ENCODE measurements at regions not wholly inside any gene's neighbourhood (a gene's known extent, or its start where the extent isn't known, plus 50 kb on each side); places are given as distances from the start of the nearest gene placed in this dataset.

GRCh38 chr6:105619971-105620741, 217.3 kb upstream of the PREP start:
- DNase-seq (ENCODE audit: low read depth in 4 of 4, low spot score in 1 of 4), result no peak

GRCh38 chr6:105618247-105618646, 215.4 kb upstream of the PREP start:
- no peak for DNase-seq (ENCODE audit: low read depth in 4 of 4, low spot score in 1 of 4)

- DNase-seq (ENCODE audit: low read depth in 4 of 4, low spot score in 1 of 4), result no peak
Observed at GRCh38 chr6:105616521-105616920, 213.6 kb upstream of the PREP start.

- DNase-seq (ENCODE audit: low read depth in 4 of 4, low spot score in 1 of 4), result no peak
Observed at GRCh38 chr6:105611606-105612005, 208.7 kb upstream of the PREP start.

DNA sequence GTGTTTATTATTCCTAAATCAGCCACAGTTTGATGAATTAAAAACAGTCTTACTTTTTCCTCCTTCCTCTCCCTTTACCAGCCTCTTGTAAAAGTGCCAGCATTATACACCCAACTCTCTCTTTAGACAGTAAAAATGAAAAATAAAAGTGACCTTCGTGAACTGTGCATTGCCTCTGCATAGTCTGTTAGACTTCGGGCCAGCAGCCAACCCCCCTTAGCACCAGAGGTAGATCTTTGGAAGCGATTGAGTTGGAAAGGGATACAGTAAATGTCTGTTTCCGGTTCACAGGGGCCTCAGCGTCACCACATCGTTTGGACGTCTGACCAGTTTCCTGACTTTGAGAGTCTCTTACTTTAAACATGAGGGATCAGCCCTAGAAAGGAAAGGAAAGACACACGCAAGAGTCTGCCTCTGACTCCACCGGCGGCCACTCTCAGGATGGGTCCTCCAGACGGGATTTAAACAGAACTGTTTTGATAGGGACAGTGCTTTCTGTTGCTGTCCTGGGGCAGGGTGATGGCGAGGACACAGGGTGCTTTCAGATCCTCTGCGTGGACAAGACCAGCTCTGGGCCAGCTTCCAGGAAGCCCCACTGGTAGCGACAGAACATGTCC, 206.6 kb upstream of the PREP start:
- DNase-seq (ENCODE audit: low read depth in 4 of 4, low spot score in 1 of 4), result no peak

GRCh38 chr6:105608711-105609374, 206.0 kb upstream of the PREP start:
- no peak for DNase-seq (ENCODE audit: low read depth in 4 of 4, low spot score in 1 of 4)

- DNase-seq (ENCODE audit: low read depth in 4 of 4, low spot score in 1 of 4), result no peak
Observed at GRCh38 chr6:105607636-105608621, 205.0 kb upstream of the PREP start.

- DNase-seq (ENCODE audit: low read depth in 4 of 4, low spot score in 1 of 4), result no peak
Observed at GRCh38 chr6:105606831-105607463, 204.1 kb upstream of the PREP start.

- no peak for DNase-seq (ENCODE audit: low read depth in 4 of 4, low spot score in 1 of 4)
Observed at GRCh38 chr6:105604587-105604884, 201.7 kb upstream of the PREP start.

DNA sequence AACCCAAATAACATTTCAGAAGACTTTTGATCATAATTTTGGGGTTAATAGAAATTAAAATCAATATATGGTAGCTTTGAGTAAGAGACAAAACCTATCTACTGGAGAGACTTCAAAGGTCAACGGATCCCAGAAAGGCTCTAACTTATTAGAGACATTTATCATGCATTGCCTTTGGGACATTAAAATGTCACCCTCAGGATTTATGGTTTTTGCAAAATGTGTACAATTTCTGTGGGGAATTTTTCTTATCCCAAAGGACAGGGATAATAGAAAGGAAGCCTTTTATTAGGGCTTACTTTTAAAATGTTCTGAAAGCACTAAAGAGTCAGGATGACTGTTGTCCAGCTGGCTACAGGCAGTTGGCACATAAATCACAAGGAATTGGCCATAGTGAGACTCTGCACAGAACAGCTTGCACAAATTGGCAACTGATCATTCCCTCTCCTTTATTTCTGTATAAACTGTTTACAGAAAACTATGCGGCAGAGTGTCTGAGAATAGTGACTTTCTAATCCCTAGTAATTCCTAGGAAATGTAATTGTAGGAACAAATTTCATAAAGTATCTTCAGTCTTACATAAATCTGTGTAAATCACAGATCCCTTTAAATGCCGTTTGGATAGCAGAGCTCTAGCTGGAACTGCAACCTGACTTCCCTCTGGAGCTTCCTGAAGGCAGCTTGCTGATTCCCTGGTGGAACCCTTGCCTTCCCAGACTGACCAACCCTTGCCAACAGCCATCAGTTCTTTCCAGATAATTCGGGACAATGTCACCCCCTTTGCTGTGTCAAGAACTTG, 201.1 kb upstream of the PREP start:
- DNase-seq (ENCODE audit: low read depth in 4 of 4, low spot score in 1 of 4), result no peak

DNA sequence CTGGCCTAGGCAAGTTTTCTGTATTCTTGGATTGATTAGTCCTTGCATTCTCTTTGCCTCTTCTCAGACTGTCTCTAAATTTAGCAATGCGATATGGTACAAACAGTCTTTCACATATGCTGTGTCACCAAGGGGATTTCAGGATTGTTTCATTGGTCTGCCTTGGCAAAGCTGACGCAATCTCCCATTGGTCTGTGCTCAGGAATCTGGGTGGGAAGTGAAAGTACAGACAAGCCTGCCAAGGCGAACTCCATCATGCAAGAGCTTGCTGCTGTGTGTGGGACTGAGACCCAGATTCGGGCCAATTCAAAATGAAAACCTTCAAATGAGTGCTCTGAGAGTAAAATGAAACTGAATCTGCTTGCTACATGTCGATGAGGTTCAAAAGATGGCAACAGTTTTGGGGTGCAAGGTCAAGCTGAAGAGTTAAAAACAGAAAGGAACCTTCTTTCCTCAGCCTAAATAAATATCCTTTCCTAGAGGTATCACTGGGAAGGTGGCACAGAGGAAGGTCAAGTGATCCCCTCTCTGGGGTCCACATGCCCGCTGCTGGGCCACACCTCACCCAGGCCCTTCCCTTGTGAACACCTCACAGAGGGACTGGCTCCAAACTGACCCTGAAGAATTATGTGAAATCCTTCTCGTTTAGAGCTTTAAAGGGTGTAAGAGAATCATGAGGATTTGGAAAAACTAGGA, 198.8 kb upstream of the PREP start:
- DNase-seq (ENCODE audit: low read depth in 4 of 4, low spot score in 1 of 4), result peak in 3 of 4 experiments; percentile 3 to 7 (median 3)

GRCh38 chr6:105600336-105601260, 197.7 kb upstream of the PREP start:
- DNase-seq (ENCODE audit: low read depth in 4 of 4, low spot score in 1 of 4), result no peak

DNA sequence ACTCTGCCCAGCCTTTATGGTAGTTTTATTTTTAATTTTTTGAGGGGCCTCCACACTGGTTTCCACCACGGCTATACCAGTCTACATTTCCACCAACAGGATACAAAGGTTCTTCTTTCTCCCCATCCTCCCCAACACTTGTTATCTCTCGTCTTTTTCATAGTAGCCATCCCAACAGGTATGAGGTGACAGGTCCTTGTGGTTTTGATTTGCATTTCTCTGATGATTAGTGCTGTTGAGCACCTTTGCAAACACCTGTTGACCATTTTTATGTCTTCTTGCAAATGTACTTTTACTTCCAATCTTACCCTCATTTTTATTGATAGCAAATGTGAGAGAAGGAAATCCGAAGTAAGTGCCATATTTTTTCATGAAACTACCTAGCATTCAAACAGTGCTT, 195.4 kb upstream of the PREP start:
- no peak for DNase-seq (ENCODE audit: low read depth in 4 of 4, low spot score in 1 of 4)

- no peak for DNase-seq (ENCODE audit: low read depth in 4 of 4, low spot score in 1 of 4)
Observed at GRCh38 chr6:105596284-105596755, 193.4 kb upstream of the PREP start.

DNA sequence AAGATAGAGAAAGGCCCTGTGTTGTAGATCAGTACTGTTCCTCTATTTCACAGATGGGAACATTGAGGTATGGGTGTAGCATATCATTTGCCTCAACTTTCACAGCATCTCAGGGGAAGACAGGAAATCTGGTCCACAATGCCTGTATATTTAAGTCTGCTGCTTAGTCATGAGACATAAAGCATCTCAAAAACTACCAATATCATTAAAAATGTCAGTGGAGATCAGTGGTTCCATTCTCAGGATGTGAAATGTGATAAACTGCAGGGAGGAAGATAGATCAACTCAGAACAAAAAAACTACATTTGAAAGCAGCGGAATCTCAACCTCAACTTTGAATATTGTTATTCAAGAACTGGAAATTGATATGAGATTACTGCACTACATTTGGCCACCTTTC, 192.9 kb upstream of the PREP start:
- DNase-seq (ENCODE audit: low read depth in 4 of 4, low spot score in 1 of 4), result no peak

DNA sequence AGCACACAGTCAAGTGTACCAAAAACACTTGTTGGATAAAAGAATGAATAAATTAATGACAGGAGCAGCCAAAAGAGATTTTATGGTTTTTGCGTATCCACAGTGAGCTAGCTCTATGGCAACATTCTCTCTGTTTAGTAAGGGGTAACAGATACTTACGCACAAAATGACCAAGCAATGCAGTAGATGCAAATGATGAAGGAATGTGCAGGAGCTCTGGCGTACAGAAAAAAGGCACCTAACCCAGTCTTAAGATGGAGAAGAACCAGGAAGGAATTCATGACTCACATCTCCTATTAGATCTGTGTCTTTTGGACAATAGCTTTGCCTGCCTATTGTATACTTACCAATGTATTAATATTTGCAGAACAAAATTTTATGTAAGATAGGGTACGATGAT, 191.9 kb upstream of the PREP start:
- no peak for DNase-seq (ENCODE audit: low read depth in 4 of 4, low spot score in 1 of 4)

DNA sequence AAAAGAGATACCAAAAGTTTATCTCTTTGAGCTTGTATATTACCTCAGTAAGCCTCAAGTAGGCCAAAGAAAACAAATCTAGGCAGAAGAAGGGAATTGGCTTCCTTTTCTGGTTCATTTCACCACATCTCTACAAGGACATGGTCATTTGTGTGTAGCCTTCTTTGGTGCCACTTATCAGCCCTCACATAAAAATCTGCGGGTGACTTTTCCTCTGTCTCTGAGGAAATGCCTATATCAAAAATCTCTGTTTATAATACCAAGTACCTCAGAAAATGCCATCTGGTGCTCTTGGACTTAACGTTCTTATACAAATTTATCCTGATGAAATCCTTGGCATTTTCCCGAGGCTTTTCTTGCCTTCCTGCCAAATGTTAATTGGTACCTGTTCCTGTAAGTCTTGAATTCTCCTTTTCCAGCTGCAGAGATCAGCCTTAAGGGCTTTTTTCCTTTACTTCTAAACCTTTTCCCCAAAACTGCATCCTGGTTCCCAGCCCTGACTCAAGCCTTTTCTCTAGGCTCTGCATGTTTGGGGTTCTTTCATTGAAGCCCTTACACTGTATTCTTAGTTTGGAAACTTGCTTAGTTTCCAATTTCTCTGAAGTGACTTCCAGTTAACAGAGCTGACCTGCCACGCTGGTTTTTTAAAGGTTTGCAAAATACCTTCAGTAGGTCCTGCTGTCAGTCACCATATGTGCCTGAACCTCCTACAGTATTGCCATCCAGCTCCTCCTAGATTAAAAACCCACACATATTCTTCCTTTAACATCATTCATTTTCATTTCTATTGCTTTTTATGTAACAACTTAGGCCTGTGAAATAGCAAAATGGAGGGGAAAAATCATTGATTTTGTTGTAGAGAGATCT, 191.2 kb upstream of the PREP start:
- DNase-seq (ENCODE audit: low read depth in 4 of 4, low spot score in 1 of 4), result no peak

All from stimulated activated CD4-positive, alpha-beta T cell treated with anti-CD3 and anti-CD28 coated beads, Interleukin-1b, Interleukin-23, amount 100 ng/mL, for 24 hours (primary cell).